ENCODE measurements at regions not wholly inside any gene's neighbourhood (a gene's known extent, or its start where the extent isn't known, plus 50 kb on each side); places are given as distances from the start of the nearest gene placed in this dataset.

- DNase-seq (ENCODE audit: low read depth in 2 of 2) = no peak
Measured at GRCh38 chr2:62447411-62447810, 58.6 kb downstream of the TMEM17 start.

GRCh38 chr2:62446491-62446890 lies 59.5 kb downstream of the TMEM17 start:
- no peak for DNase-seq (ENCODE audit: low read depth in 2 of 2)

GRCh38 chr2:62443886-62444285 lies 62.1 kb downstream of the TMEM17 start:
- no peak for DNase-seq (ENCODE audit: low read depth in 2 of 2)

- no peak for DNase-seq (ENCODE audit: low read depth in 2 of 2)
Measured at GRCh38 chr2:62443471-62443870, 62.5 kb downstream of the TMEM17 start.

- DNase-seq (ENCODE audit: low read depth in 2 of 2) = no peak
Measured at GRCh38 chr2:62441824-62442223, 64.2 kb downstream of the TMEM17 start.

GRCh38 chr2:62441421-62441820 lies 64.6 kb downstream of the TMEM17 start:
- no peak for DNase-seq (ENCODE audit: low read depth in 2 of 2)

GRCh38 chr2:62440281-62440946 lies 65.6 kb downstream of the TMEM17 start:
- DNase-seq (ENCODE audit: low read depth in 2 of 2) = no peak

- DNase-seq (ENCODE audit: low read depth in 2 of 2) = no peak
Measured at GRCh38 chr2:62439425-62439824, 66.6 kb downstream of the TMEM17 start.

- no peak for DNase-seq (ENCODE audit: low read depth in 2 of 2)
Measured at GRCh38 chr2:62437785-62438184, 68.2 kb downstream of the TMEM17 start.

- no peak for DNase-seq (ENCODE audit: low read depth in 2 of 2)
Measured at GRCh38 chr2:62435720-62436119, 70.3 kb downstream of the TMEM17 start.

- DNase-seq (ENCODE audit: low read depth in 2 of 2) = no peak
Measured at GRCh38 chr2:62432407-62432806, 73.6 kb downstream of the TMEM17 start.

GRCh38 chr2:62431512-62431911 lies 74.5 kb downstream of the TMEM17 start:
- DNase-seq (ENCODE audit: low read depth in 2 of 2) = no peak

GRCh38 chr2:62430146-62430545 lies 75.8 kb downstream of the TMEM17 start:
- no peak for DNase-seq (ENCODE audit: low read depth in 2 of 2)

GRCh38 chr2:62427146-62427545 lies 78.8 kb downstream of the TMEM17 start:
- no peak for DNase-seq (ENCODE audit: low read depth in 2 of 2)

- DNase-seq (ENCODE audit: low read depth in 2 of 2) = no peak
Measured at GRCh38 chr2:62426154-62426912, 79.7 kb downstream of the TMEM17 start.

- no peak for DNase-seq (ENCODE audit: low read depth in 2 of 2)
Measured at GRCh38 chr2:62425684-62426083, 80.3 kb downstream of the TMEM17 start.

GRCh38 chr2:62424899-62425298 lies 81.1 kb downstream of the TMEM17 start:
- DNase-seq (ENCODE audit: low read depth in 2 of 2) = no peak

- DNase-seq (ENCODE audit: low read depth in 2 of 2) = no peak
Measured at GRCh38 chr2:62423883-62424458, 82.0 kb downstream of the TMEM17 start.

- no peak for DNase-seq (ENCODE audit: low read depth in 2 of 2)
Measured at GRCh38 chr2:62423235-62423634, 82.8 kb downstream of the TMEM17 start.

GRCh38 chr2:62415518-62415917 lies 90.5 kb downstream of the TMEM17 start:
- DNase-seq (ENCODE audit: low read depth in 2 of 2) = no peak

- DNase-seq (ENCODE audit: low read depth in 2 of 2) = no peak
Measured at GRCh38 chr2:62415019-62415431, 91.0 kb downstream of the TMEM17 start.

- DNase-seq (ENCODE audit: low read depth in 2 of 2) = no peak
Measured at GRCh38 chr2:62413116-62413663, 92.8 kb downstream of the TMEM17 start.

GRCh38 chr2:62412347-62412742 lies 93.7 kb downstream of the TMEM17 start:
- DNase-seq (ENCODE audit: low read depth in 2 of 2) = no peak
